ENCODE measurements at regions not wholly inside any gene's neighbourhood (a gene's known extent, or its start where the extent isn't known, plus 50 kb on each side); places are given as distances from the start of the nearest gene placed in this dataset.
A peak's percentile ranks its signal among the peaks of the same experiment; 100 is the strongest.

- no peak for DNase-seq
Observed at GRCh38 chr13:107452833-107453232, 762.5 kb downstream of the LIG4 start.

GRCh38 chr13:107450931-107451330, 764.4 kb downstream of the LIG4 start:
- no peak for DNase-seq

- DNase-seq, result no peak
Observed at GRCh38 chr13:107450431-107450830, 764.9 kb downstream of the LIG4 start.

- no peak for DNase-seq
Observed at GRCh38 chr13:107447591-107447990, 767.7 kb downstream of the LIG4 start.

- DNase-seq, result no peak
Observed at GRCh38 chr13:107441279-107441678, 774.1 kb downstream of the LIG4 start.

DNA sequence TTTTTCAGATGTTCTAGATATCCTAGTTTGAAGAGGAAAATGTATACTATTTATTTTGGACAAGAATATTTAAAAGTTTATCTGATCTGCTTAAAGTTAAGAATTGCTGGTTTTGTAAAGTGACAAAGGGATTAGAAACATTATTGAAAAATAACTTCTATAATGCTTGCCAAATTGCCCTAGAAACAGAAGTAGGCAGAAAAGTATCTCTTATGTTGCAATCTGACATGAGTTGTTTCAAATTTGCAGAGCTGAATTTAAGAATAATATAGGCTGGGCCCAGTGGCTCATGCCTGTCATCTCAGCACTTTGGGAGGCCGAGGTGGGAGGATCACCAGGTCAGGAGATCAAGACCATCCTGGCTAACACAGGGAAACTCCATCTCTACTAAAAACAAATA, 777.1 kb downstream of the LIG4 start:
- no peak for DNase-seq

DNA sequence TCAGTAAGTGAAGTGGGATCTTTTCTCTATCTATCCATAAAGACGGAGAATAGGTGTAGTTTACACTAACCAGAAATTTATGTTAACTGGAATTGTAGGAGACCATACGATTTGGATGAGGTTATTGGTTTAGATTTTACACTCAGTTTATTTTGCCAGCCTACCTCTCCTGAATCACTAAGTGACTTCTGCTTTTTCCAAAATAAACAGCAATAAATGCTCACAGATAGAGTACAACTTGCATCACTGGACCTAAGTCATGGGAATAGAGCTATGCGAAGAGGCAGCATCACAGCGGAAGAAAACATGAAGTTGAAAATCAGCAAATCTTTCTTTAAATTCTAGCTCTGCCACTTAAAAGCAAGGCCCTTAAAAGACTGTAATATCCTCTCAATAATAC, 781.0 kb downstream of the LIG4 start:
- no peak for DNase-seq

DNA sequence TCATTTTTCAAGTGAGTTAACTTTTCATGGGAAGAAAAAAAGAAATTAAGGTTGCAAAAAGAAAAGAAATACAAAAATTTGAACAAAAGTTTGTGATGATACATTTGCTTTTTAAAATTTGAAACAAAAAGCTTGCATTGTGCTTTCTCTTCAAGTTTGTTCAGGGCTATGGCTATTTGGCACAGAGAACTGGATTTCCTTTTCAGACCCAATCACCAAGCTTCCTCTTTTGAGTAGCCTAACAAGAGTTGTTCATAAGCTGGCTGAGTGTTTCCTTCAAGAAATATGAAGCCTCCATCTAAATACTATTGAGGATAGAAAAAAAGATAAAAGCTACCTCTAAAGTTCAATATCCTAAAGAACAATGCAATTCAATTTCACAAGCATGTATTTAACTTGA, 787.8 kb downstream of the LIG4 start:
- DNase-seq, result no peak

DNA sequence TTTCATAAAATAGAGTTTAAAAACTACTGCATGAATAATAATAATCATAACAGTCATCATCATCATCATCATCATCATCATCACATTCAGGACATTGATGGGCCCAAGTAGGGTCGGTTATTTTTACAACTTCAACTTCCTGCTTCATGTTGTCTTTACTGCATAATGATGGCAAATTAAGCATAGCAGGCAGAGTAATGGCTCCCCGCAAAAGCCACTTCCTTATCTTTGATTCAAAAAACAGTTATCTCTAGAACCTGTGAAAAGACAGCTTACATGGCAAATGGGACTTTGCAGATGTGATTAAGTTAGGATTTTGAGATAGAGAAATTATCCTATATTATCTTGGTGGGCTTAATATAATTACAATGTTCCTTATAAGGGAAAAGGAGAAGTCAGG, 792.9 kb downstream of the LIG4 start:
- no peak for DNase-seq

DNA sequence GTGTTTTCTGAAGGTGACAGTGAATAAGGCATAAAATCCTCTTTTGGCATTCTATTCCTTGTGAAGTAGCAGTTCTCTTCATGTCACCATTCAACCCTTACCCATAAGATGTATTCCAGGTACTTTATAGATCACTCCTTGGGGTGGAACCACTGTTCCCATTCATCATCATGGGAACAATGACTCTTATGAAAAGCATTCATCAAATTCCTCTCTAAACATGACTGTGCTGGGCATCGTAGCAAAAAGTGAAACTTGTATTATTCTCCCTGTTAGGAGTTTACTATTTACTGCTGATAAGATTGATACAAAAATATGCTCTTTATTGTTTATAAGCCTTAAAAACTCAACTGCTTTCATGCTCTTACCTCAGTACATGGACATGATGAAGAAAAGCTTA, 793.4 kb downstream of the LIG4 start:
- DNase-seq, result no peak

- no peak for DNase-seq
Observed at GRCh38 chr13:107421028-107421427, 794.3 kb downstream of the LIG4 start.

DNA sequence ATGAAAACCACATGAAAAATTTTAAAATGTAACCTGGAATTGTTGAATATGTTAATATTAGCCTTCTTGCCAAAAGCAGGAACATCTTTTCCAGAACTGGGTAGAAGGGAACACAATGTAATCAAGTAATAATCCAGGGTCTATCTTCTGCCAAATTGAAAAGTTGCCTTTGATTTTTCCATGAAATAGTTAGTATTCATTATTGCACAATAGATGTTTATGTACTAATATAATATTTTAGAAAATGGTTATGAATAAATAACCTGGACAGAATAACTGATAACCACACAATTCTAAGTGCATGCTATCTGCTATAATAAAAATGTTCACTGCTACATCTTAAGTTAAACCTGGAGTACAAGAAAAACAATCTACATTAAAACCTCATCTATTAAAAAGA, 802.3 kb downstream of the LIG4 start:
- DNase-seq, result no peak

- DNase-seq, result no peak
Observed at GRCh38 chr13:107407074-107407473, 808.3 kb downstream of the LIG4 start.

- DNase-seq, result no peak
Observed at GRCh38 chr13:107395927-107396662, 819.2 kb downstream of the LIG4 start.

DNA sequence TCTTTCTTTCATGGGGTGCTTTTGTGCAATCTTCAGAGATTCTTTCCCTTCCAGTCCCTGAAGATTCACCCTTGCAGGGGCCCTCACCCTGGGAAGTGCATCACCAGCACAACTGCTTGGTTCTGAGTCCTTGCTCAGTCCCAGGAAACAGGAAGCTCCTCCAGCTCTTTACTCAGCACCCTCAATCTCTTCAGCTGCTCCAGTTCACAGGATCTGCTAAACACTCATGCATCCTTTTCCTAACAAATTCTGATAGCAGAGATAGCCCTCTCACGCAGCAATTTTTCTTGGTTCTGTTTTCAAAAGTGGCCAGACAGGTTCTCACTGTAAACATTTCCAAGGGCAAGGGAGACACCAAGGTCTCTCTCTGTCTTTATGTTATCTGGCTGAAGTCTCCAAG, 823.1 kb downstream of the LIG4 start:
- no peak for DNase-seq

- no peak for DNase-seq
Observed at GRCh38 chr13:107387525-107387924, 819.6 kb upstream of the ARGLU1 start.

GRCh38 chr13:107379407-107380155, 811.6 kb upstream of the ARGLU1 start:
- no peak for DNase-seq

DNA sequence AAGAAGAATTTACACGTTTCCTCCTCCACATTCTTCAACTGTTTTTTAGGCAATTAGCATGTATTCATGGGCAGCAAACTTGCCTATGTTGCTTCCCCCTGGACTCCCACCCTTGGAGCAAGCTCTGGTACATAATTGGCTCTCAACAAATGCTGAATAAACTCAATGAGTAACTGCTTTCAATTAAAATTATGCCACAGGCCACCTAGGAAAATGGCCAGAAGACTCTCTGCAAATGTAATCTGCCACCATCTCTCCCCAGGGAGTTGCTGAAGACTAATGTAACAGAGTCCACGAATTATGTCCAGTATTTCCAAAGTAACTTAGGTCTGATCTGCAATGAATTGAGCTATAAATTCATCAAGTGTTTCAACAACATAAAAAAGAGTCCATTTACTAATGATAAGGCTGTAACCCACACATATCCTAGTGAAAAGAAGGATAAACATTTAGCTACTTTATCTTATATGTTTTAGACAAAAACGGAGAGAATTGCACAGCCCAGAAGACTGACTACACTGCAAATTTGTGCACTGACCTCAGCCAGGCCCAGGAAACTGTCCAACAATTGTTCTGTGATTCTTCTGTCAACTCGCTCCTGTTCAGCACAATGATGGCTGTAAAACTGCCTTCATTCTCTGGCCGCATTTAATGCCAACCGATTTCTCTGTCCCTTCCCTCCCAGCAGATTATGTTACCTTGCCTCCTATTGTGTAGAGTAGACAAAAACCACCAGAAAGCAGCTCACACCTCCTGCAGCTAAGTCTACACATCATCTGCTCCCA, 808.6 kb upstream of the ARGLU1 start:
- DNase-seq, result no peak

- DNase-seq, result no peak
Observed at GRCh38 chr13:107375701-107376340, 807.9 kb upstream of the ARGLU1 start.

DNA sequence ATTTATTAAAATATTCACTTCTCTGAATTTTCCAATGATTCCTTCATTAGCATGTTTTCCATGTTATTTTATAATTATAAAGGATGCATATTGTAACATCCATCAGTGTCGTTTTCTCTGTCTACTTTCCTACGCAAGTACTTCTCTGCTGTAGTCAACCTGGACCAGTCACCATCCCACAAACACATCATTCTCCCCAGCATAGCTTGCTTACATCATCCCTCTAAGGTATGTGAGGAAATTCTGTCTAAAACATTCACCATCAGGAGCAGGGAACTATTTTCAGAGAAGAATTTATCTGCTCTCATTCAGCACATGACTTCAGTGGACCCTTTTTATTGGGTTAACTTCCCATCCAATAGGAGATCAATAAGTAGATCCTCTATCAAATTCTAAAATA, 806.1 kb upstream of the ARGLU1 start:
- no peak for DNase-seq

DNA sequence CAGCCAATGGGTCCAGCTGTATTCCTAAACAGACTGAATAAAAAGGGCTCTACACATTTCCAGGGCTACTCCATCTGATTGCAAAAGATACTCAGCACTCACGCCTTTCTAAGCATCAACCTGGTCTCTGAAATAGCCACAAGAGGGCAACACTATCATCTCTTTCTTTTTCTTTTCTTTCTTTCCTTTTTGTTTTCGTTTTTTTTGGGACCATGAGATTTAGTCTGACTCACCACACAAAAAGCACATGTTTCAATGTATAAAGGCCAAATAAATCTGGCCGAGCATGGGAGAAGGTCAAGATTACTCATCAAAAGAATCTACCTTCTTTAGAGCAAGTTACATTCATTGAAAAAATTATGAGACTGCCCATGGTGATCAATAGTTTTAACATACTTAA, 805.6 kb upstream of the ARGLU1 start:
- DNase-seq, result peak; percentile 62

- no peak for DNase-seq
Observed at GRCh38 chr13:107370015-107370785, 802.3 kb upstream of the ARGLU1 start.

- no peak for DNase-seq
Observed at GRCh38 chr13:107367258-107367657, 799.3 kb upstream of the ARGLU1 start.

All from NCI-H187 treated with DMSO at 0.1 percent for 48 hours (cell line).